Smooth muscle cell (in vitro differentiated cells): ENCODE measurements at regions not wholly inside any gene's neighbourhood (a gene's known extent, or its start where the extent isn't known, plus 50 kb on each side); places are given as distances from the start of the nearest gene placed in this dataset.

Experiments used
- DNase-seq: peaks from one replicate; lab custom pipeline; 2025; ENCODE audit not compliant: unreplicated experiment; lab: John Stamatoyannopoulos, UW
- H2AFZ ChIP-seq: fragments of 200-600 bp; sonication (generic); 2 replicates; pipeline ENCODE4 v1.6.0; 2016; ENCODE audit warnings: antibody characterized with exemption, low read depth, mild to moderate bottlenecking
- H3F3A ChIP-seq: fragments of 200-600 bp; sonication (generic); 2 replicates; pipeline ENCODE4 v1.6.0; 2017; ENCODE audit warnings: antibody characterized with exemption, low read depth
- H3K27ac ChIP-seq: fragments of 200-600 bp; sonication (generic); 2 replicates; pipeline ENCODE4 v1.5.1; 2016; ENCODE audit warnings: low read depth, mild to moderate bottlenecking
- H3K27me3 ChIP-seq: fragments of 200-600 bp; sonication (generic); 2 replicates; pipeline ENCODE4 v1.6.1; 2016; ENCODE audit warnings: low read depth, mild to moderate bottlenecking
- H3K36me3 ChIP-seq: fragments of 200-600 bp; sonication (generic); 2 replicates; pipeline ENCODE4 v1.5.1; 2016; ENCODE audit warnings: low read depth
- H3K4me1 ChIP-seq: fragments of 200-600 bp; sonication (generic); 2 replicates; pipeline ENCODE4 v1.5.1; 2016; ENCODE audit warnings: low read depth
- H3K4me2 ChIP-seq: fragments of 200-600 bp; sonication (generic); 2 replicates; pipeline ENCODE4 v1.6.0; 2016; ENCODE audit warnings: mild to moderate bottlenecking
- H3K4me3 ChIP-seq: fragments of 200-600 bp; sonication (generic); 2 replicates; pipeline ENCODE4 v1.5.1; 2016; ENCODE audit warnings: mild to moderate bottlenecking
- H3K79me2 ChIP-seq: fragments of 200-600 bp; sonication (generic); 2 replicates; pipeline ENCODE4 v1.6.0; 2016; ENCODE audit warnings: low read depth, mild to moderate bottlenecking
- H3K9ac ChIP-seq: fragments of 200-600 bp; sonication (generic); 2 replicates; pipeline ENCODE4 v1.6.0; 2016; ENCODE audit warnings: low read depth
- H3K9me3 ChIP-seq: fragments of 200-600 bp; sonication (generic); replicated peaks from 2 replicates; pipeline ENCODE4 v1.5.1; 2016; ENCODE audit warnings: low read depth
- H4K20me1 ChIP-seq: fragments of 200-600 bp; sonication (generic); 2 replicates; pipeline ENCODE4 v1.6.0; 2016; ENCODE audit warnings: low read depth
- CTCF ChIP-seq: fragments of 200-600 bp; sonication (generic); IDR thresholded peaks from 2 replicates; pipeline ENCODE4 v1.5.1; 2017; ENCODE audit warnings: borderline replicate concordance, mild to moderate bottlenecking, antibody characterized with exemption; ENCODE audit not compliant: insufficient read depth, poor library complexity, severe bottlenecking
- WGBS: methylation state at CpG from one replicate; pipeline ENCODE4 v1.1.7; 2016; ENCODE audit warnings: low lambda C conversion rate; 5-methylcytosine and 5-hydroxymethylcytosine counted together

- Histone ChIP-seq H3K9ac (no peak overlapping the region), H2AFZ (peak overlapping the region; percentile 10), H3K36me3 (no peaks in the 10 kb centered on the region), H3K79me2 (no peaks in the 10 kb centered on the region), H3K4me2 (no peak overlapping the region), H3K4me1 (peaks cover 6% of the 10 kb centered on the region), H3K27ac (no peak overlapping the region), H3K27me3 (no peaks in the 10 kb centered on the region), H3K4me3 (no peak overlapping the region), H3F3A (no peaks in the 10 kb centered on the region), H4K20me1 (no peaks in the 10 kb centered on the region), H3K9me3 (no peaks in the 10 kb centered on the region)
- TF ChIP-seq CTCF, result no peak
- no peak for DNase-seq
- 87% methylated on average over 1 of the region's 1 CpG for WGBS
These were observed 341.8 kb upstream of the GBE1 start for GRCh38 chr3:82103241-82103640.

GRCh38 chr3:82100378-82100777, 338.9 kb upstream of the GBE1 start:
- Histone ChIP-seq H3K27ac (no peak overlapping the region), H3K9ac (no peak overlapping the region), H2AFZ (peak overlapping the region; percentile 67), H3F3A (no peaks in the 10 kb centered on the region), H3K79me2 (no peaks in the 10 kb centered on the region), H3K27me3 (no peaks in the 10 kb centered on the region), H3K4me3 (no peak overlapping the region), H3K9me3 (no peaks in the 10 kb centered on the region), H3K4me2 (no peak overlapping the region), H3K4me1 (peaks cover 6% of the 10 kb centered on the region), H4K20me1 (no peaks in the 10 kb centered on the region), H3K36me3 (no peaks in the 10 kb centered on the region)
- DNase-seq, result no peak
- TF ChIP-seq CTCF, result no peak
- WGBS, result 49% methylated on average over 3 of the region's 3 CpGs

GRCh38 chr3:82093641-82094040, 332.2 kb upstream of the GBE1 start:
- Histone ChIP-seq H4K20me1 (no peaks in the 10 kb centered on the region), H3K36me3 (no peaks in the 10 kb centered on the region), H3K4me2 (no peak overlapping the region), H3K27ac (no peak overlapping the region), H3K79me2 (no peaks in the 10 kb centered on the region), H3K9ac (no peak overlapping the region), H3F3A (no peaks in the 10 kb centered on the region), H2AFZ (no peak overlapping the region), H3K4me3 (no peak overlapping the region), H3K27me3 (no peaks in the 10 kb centered on the region), H3K4me1 (peaks cover 3% of the 10 kb centered on the region), H3K9me3 (no peaks in the 10 kb centered on the region)
- WGBS, result 82% methylated on average over 3 of the region's 3 CpGs
- no peak for DNase-seq
- TF ChIP-seq CTCF, result no peak

GRCh38 chr3:82088749-82089148, 327.3 kb upstream of the GBE1 start:
- no peaks in the 10 kb centered on the region for H3F3A ChIP-seq
- peak overlapping the region; percentile 80 for H3K27ac ChIP-seq
- peak overlapping the region; percentile 50 for H3K4me2 ChIP-seq
- no peaks in the 10 kb centered on the region for H3K36me3 ChIP-seq
- no peaks in the 10 kb centered on the region for H3K9me3 ChIP-seq
- H3K4me1 ChIP-seq, result peaks cover 20% of the 10 kb centered on the region
- no peaks in the 10 kb centered on the region for H3K79me2 ChIP-seq
- no peak for DNase-seq
- TF ChIP-seq CTCF, result no peak
- H2AFZ ChIP-seq, result peak overlapping the region; percentile 95
- 84% methylated on average over 3 of the region's 3 CpGs for whole genome bisulfite sequencing
- H4K20me1 ChIP-seq, result no peaks in the 10 kb centered on the region
- H3K27me3 ChIP-seq, result no peaks in the 10 kb centered on the region
- no peak overlapping the region for H3K9ac ChIP-seq
- H3K4me3 ChIP-seq, result no peak overlapping the region
